NCI-H128 (cell line): ENCODE measurements at regions not wholly inside any gene's neighbourhood (a gene's known extent, or its start where the extent isn't known, plus 50 kb on each side); places are given as distances from the start of the nearest gene placed in this dataset.

Experiments used
- DNase-seq: peaks from one replicate; lab custom pipeline; 2025; ENCODE audit not compliant: unreplicated experiment; lab: John Stamatoyannopoulos, UW

DNA sequence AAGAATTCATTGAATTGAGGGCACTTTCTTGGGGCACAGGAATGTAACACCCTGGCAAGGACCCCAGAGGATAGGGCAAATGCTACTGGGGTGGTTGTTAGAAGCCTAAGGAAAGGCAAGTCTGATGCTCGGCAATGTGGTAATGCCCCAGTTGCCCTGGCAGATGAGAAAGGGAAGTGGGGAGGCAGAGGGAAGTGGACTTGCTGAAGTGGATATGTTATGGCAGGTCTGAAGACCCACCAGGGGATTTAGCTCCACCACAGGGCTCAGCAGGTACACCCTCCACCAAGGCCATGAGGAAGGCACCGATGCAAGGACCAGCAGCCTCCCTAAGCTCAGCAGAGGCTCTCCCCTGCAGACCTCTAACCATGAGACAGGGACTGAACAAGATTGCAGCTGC is 184.8 kb downstream of the IRX5 start:
- DNase-seq, result no peak

DNA sequence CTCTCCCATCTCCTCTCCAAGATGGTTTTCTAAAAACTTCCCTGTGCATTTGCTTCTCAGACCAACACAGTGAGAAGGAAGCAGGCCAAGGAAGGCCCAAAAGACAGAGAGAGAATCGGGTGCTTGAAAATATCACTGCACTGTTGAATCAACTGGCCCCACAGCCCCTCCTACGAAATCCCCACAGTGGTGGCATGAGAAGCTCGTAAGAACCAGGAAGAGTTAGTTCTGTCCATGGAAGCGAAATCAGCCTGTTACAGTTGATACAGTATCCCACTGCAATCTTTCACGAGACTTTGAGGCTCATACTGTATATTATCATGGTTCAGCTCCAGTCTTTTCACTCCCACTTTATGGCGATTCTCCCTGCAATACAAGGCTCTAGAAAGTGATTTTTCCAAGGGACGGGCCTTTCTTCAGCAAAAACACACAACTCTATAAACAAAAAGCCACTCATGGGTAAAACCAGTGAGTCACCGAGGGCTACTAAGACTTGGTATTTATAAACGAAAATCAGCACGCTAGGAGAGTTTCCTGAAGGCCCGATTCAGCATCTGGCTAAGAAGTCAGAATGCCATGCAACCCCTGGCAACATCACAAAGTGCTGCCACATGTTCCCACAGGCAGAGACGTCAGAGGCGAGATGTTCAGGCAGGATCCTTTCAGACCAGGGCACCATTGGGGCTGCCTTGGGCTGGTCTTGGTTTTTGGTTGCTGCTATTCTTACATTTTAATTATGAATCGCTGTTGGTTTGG is 185.7 kb downstream of the IRX5 start:
- no peak for DNase-seq

DNA sequence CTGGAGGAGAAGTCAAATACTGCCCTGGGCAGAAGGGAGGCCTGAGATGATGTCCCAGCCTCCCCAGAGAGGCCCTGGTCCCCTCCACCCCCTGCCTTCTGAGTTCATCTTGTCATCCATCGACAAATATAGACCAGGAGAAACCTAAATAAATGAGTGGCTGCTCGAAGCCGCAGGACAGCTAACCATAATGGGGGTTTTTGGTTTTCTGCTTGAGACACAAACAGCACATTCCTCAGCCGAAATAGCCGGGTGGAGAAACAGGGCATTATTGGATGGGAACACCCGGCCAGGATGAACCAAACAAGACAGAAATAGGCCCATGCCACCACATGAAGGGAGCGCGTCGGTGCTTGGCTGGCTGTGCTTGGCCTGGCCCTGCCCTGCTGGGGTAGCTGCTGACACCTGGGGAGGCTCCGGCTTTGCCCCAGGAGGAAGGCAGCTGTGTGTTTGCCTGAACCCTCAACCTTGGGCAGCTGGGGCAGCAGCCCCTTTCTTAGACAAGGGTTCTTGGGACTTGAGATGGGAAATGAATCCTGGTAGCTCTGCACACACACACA is 188.1 kb downstream of the IRX5 start:
- no peak for DNase-seq

DNA sequence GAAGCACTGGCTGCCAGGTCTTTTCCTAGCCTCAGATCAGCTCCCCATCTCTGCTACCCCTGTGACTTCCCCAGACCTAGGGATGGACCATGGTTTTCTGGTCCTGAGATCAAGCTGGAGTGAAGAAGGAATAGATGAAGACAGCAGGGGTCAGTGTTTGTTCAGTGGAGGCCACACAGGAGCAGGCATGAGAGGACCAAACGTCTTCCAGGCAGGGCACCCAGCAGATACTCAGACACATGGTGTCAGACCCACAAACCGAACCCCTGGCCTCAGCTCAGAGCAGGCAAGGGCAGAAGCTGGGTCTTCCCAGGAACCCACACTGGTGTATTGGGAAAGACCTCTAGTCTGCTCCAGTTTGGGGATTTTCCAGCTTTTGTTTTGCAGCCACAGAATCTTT is 189.7 kb downstream of the IRX5 start:
- no peak for DNase-seq

DNA sequence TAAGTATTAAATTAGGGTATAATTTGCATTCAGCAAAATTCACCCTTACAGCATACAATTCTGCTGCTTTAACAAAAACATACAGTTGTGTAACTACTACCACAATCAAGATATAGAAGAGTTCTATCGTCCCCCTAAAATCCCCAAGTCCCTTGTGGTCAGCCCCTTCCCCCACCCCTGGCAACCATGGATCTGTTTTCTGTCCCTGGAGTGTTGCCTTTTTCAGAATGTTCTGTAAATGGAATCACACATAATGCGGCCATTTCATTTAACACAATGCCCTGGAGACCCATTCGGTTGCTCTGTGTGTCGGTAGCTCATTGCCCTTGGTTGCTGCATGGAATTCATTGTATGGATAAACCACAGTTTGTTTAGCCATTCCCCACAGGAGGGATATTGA is 190.2 kb downstream of the IRX5 start:
- DNase-seq, result no peak

DNA sequence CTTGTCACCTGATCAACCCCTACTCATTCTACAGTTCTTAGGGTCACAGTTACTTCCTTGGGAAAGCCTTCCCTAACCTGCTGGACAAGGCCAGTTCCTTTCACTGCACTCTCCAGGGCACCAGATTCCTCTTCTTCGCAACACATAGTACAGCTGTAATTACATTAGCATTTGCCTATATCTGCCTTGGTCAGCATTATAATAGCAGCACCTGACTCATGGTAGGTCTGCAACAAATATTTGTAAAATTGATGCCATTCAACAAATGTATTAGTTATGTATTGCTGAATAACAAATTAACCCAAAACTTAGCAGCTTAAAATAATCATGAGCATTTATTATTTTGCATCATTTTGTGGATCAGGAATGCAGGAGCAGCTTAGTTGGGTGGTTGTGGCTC is 193.0 kb downstream of the IRX5 start:
- no peak for DNase-seq

DNA sequence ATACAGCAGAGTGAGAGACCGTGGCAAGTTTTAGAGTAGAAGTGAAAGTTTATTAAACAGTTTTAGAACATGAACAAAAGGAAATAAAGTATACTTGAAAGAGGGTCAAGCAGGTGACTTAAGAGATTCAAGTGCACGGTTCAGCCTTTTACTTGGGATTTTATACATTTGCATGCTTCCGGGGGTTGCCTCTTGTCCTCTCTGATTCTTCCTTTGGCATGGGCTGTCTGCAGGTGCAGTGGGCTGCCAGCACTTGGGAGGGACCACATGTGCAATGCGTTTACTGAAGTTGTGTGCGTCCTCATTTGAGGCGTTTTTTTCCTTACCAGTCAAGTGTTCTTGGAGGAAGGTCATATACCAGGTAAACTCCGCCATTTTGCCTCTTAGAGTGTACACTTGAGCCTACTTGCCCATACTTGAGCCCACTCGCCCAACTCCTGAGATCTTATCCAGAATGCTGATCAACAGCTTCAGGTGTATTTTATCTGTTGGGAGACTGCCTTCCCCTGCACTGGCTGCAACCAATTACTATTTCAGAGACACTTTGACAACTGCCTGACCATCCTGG is 195.2 kb downstream of the IRX5 start:
- DNase-seq, result no peak

DNA sequence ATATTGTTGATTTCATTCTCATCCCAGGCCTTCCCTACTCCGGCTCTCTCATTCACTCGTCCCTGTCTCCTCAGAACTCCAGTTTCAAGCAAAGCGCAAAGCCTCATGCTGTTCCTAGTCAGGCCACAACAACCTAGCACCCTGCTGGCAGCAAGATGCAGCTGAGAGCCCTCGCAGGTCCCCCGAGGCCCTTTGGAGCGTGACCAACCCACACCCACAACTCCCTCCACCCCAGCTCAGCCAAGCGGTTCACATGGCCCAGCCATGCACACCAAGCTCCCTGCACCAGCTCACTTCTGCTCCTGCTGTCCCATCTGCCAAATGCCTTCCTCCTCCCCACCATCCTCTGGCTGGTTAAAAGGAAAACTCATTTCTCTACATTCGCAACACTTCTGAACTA is 195.8 kb downstream of the IRX5 start:
- DNase-seq, result no peak

DNA sequence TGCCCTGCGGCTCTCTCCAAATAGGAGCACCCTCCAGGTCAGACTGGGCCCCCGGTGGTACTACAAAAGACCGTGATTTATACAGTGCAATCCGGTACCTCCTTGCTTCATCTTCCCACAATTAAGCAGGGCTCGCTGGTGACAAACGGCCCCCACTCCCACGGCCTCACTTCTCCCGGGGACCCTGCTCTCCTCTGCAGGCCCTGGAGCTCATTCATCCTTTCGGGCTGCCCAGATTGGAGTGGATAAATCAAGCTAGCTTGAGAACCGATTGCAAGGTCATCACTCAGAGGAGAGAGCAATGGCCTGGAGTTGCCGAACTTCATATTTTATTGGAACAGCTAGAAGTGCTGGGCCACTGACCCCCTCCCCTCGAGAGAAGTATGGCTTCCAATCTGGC is 193.5 kb upstream of the IRX6 start:
- no peak for DNase-seq

DNA sequence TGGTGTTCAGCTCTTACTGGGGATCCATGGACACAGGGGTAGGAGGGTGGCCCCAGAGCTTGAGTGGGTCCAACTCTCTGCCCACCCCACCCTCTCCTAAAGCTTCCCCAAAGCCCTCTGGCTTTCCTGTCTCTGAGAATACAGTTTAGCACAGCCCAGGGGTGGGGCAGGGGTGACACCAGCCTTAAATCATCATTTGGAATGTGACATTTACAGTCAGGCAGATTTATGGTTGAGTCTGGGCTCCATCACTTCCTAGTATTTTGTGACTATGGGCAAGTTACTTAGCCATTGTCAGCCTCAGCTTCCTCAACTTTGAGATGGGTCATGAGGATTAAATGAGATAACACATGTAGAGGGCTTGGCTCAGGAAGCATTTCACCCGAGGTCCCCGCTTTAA is 193.1 kb upstream of the IRX6 start:
- no peak for DNase-seq

DNA sequence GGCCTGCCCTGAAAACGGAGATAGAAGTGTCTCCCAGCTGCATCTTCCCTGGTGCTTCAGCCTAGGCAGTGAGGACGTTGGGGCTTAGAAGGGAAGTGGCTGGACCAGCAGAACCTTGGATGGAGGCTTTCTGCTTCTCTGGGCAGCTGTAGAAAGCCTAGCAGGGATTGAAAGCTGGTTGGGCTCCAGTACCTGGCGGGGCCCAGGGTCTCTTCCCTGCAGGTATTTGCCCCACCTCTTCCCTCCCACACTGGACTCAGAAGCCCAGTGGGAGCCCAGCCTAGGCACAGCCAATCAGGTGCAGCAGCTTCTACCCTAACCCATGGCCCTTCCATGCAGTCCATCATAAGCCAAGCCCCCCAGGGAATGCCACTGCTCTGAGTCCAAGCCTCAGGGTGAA is 190.3 kb upstream of the IRX6 start:
- no peak for DNase-seq

DNA sequence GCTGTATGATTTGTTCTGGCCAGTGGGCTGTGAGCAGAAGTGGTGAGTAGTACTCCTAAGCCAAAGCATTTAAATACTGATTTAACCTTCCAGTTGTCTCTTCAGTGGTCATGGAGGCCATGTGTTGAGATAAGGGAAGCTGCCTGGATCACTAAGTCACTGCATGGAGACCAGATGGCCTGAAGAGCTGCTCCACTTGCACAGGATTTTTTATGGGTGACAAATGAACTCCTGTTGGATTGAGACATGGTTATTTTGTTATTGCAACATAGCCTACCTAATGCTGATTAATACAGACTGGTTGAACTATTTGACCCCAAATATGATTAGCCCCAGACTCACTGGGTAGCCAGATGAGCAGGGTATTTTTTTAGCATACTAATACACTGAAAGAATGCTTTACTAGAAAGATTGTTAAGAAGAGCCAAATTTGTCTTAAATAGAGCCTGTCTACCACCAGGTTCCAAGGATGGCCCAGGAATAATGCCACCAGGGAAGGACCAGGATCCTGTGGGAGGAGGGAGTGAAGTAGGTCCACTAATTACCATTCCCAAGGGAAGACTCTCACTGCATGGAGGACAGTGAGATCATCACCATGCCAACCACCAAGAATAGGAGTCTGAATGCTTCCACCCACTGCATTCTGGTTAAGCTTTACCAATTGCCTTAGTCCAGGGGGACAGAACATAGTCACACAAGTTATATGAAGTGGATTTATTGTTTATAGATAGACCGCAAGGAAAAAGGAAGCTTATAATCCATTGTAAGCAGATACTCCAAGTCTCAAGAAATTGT is 187.4 kb upstream of the IRX6 start:
- no peak for DNase-seq

DNA sequence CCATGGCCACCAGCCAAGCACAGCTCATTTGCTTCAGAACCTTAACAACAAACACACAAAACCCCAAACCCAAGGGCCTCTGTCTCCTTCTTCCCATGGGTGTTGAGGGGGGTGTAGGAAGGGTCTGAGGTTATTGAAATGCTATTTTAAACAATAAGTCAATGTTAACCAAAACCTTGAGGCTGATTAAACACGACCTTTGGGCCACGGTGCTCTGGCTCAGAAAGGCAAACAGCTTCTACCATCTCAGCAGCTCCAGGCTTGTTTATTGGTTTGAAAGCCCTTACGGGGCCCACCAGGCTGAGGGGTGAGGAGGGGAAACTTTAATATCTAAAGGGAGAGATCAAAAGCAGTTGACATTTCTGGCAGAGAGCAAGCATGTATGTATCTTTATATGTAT is 185.7 kb upstream of the IRX6 start:
- DNase-seq, result no peak

DNA sequence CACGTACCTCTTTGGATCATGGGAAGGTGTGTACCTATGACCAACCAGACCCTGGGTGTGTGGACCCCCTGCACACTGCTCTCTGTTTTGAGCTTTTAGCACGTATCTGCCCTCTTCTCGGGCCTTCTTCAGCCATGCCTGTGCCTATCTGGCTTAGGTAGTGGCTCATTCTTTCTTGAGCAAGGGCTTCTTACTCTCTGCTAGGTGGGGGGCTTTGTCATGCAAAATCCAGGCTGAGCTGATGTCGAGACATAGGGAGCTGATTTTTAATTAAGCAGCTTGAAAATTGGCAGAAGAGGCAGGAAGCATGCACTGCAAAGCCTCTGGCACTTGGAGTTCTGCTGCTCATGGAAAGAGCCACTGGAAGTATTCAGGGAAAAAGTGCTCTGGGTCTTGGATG is 181.6 kb upstream of the IRX6 start:
- DNase-seq, result no peak

DNA sequence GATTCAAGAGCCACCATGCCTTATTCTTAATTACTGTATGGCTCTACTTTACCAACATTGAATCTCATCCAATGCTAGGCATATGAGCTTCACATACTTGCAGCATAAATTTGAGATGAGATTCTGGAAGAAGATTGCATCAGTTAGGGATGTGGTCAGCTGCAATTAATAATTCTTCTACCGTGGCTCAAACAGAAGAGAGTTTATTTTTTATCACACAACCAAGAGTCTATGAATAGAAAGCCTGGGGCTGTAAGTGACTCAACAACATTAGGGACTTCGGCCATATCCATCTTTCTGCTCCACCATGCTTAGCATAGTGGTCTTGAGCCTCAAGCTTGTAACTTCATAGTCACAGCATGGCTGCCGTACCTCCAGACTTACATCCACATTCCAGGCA is 179.4 kb upstream of the IRX6 start:
- DNase-seq, result no peak

DNA sequence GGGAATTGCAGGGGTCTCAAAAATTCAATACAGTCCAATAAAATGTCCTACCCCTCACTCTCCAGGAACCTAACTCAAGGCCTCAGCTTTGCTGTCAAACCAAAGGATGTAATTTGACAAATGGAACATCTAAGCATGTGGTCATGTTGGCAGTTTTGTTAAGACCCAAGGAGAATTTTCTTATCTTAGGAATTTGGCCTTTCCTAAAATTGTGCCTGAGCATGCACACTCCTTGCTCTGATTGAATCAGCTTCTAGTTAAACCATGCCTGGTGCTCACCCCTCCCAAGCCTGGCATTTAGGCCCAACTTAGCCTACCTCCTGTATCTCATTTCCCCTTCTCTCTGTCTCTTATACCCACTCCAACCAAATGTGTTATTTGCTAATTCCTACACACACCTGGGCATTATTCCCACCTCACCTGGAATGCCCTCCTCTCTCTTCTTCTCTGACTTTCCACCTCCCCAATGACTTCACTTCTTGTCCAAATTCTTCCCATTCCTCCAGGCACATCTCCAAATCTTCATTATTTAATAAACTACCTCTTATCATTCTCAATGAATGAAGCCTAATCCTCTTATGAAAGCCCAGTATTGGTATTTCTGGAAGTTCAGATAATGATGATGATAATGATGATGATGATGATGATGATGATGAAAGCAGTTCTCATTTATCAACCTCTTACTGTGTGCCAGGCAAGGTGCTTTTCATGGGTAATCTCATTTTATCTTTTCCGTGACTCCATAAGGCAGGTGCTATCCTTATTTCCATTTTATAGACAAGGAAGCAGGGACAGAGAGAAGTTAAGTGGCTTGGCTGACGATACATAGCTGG is 178.0 kb upstream of the IRX6 start:
- no peak for DNase-seq

DNA sequence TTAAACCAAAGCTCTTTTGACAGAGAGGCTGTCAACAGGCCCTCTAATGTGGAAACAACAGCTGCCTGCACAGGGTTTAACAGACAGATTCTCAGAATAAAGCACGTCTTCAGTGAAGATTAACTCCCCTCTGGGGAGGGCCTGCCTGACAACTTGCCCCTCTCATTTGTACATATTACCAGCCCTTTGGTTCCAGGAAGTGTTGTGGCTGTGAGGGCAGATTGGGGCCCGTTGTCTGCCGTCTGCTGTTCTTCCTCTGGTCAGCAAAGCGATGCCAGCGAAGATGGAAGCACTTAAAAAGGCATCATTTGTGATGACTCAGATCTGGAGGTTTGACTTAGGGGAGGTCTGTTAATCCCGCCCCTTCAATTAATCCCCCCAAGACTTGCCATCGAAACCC is 177.0 kb upstream of the IRX6 start:
- DNase-seq, result no peak

DNA sequence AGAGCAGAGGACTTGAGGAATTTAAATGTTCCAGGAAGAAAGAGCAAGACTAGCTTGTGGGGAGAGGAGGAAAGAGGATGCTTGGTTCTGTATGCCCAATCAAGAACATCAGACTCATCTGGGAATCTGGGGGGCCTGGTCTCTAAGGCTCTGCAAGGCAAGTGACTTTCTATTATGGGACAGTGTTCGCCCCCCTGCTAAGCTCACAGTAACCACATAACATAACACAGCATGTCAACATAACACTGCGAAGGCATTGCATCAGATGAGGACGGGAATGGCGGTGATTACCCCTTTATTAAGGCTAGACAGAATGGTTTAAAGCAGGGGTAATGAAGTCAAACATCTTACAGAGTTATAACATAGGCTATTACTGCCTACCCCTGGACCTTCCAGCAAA is 176.6 kb upstream of the IRX6 start:
- DNase-seq, result no peak

DNA sequence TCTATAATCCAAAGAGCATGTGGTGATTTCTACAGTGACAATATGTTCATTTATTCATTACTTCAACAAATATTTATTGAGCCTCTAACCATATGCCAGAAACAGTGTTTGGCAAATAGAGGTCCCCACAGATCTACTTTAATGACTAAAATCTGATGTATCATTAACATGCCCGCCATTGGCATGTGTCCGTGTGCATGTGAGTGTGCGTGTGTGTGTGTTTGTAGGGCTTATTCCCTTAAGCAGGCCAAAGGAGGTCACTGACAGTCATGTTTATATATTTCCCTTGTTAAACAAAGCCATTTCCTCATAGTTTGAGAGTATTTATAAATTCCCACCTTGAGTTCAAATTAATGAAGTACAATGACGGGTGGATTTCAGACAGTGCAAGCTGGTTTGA is 174.4 kb upstream of the IRX6 start:
- no peak for DNase-seq

DNA sequence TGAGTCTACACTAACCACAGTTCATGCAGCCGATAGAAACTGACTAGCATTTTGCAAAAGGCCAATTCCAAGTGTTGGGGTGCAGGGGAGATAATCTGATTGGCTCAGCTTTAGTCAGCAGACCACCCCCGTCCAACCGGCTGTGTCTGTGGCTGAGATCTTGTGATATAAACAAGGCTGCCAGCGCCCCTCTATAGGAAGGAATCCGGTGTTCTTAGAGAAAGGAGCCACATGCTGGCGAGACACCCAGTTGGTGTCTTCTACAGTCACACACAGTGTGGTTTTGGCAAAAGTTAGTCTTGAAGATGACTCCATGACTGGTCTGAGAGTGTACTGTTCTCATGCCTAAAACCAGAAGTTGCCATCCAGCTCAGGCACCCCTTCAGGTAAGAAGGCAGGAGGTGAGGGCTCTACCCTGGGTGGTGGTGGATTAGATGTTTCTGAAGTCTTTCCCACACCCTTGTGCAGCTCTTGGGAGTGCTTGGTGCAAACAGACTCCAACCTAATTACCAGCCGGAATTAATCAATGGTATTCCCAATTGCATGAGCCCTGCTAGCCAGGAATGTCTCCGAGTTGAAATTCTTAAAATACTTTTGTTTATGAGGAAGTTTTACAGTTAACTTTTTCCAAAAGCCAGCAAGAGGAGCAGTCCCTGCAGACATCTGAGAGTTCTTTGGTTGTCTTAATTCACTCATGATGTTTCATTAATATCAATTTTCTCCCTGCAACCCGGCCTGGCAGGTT is 172.3 kb upstream of the IRX6 start:
- DNase-seq, result no peak
